Stimulated activated memory B cell treated with anti-CD40 and anti-IgM and Interleukin-4, amounts not matched to agents 10 μg/mL and 1 μg/mL and 100 μg/mL, for 72 hours (primary cell): ENCODE measurements at regions not wholly inside any gene's neighbourhood (a gene's known extent, or its start where the extent isn't known, plus 50 kb on each side); places are given as distances from the start of the nearest gene placed in this dataset.
"Not testable (repeated sequence)": the region's sequence is repeated elsewhere in the genome, so short reads cannot be mapped to it uniquely, and the experiment has no call there.

Experiments used
- ATAC-seq: fragments of 150-1000 bp; cut with Tn5 transposase; 2 replicates; pipeline ENCODE4 v1.10.0; 2021
- H3K27ac Mint-ChIP-seq: one replicate; pipeline ENCODE4 v1.8.0; 2022; ENCODE audit warnings: mild to moderate bottlenecking, mixed read lengths
- H3K27me3 Mint-ChIP-seq: one replicate; pipeline ENCODE4 v1.8.0; 2022; ENCODE audit warnings: mixed read lengths
- H3K36me3 Mint-ChIP-seq: one replicate; pipeline ENCODE4 v1.8.0; 2022; ENCODE audit warnings: mixed read lengths
- H3K4me1 Mint-ChIP-seq: one replicate; pipeline ENCODE4 v1.8.0; 2022; ENCODE audit warnings: mixed read lengths
- H3K4me3 Mint-ChIP-seq: one replicate; pipeline ENCODE4 v1.8.0; 2022; ENCODE audit warnings: mild to moderate bottlenecking, moderate library complexity, mixed read lengths
- H3K9me3 Mint-ChIP-seq: one replicate; pipeline ENCODE4 v1.8.0; 2022; ENCODE audit warnings: mixed read lengths

DNA sequence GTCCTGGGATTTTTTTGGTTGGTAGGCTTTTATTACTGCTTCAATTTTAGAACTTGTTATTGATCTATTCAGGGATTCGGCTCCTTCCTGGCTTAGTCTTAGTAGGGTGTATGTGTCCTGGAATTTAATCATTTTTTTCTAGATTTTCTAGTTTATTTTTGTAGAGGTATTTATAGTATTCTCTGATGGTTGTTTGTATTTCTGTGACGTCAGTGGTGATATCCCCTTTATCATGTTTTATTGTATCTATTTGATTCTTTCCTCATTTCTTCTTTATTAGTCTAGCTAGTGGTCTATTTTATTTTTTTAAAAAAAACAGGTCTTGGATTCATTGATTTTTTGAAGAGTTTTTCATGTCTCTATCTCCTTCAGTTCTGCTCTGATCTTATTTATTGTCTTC is 193.3 kb upstream of the MAP2 start:
- Mint-ChIP-seq H3K27me3 (no peaks in the 10 kb centered on the region), H3K36me3 (no peaks in the 10 kb centered on the region), H3K4me1 (no peaks in the 10 kb centered on the region), H3K27ac (no peak overlapping the region), H3K9me3 (peaks cover 2% of the 10 kb centered on the region), H3K4me3 (no peak overlapping the region)
- no peak for ATAC-seq

DNA sequence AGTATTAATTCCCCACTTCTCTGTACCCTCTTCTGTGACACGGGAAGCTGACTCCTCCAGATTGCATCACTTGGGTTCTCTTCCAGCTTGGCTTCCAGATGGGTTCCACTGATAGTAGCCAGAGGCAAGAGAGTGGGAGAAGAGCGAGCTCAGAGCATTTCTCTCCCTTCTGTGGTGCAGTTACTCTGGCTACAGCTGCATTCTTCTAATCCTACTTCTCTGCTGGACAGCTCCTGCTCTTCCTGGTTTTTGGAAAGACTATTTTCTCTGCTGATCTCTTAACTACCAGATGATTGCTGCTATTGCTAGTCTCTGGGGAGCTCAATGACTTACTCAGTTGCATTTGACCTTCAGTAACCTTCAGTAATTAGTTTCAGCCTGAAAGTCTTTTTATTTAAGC is 187.5 kb upstream of the MAP2 start:
- H3K36me3 Mint-ChIP-seq = peaks cover 5% of the 10 kb centered on the region
- ATAC-seq = no peak
- no peak overlapping the region for H3K27ac Mint-ChIP-seq
- peaks cover 6% of the 10 kb centered on the region for H3K9me3 Mint-ChIP-seq
- H3K27me3 Mint-ChIP-seq = no peaks in the 10 kb centered on the region
- H3K4me3 Mint-ChIP-seq = no peak overlapping the region
- no peaks in the 10 kb centered on the region for H3K4me1 Mint-ChIP-seq

DNA sequence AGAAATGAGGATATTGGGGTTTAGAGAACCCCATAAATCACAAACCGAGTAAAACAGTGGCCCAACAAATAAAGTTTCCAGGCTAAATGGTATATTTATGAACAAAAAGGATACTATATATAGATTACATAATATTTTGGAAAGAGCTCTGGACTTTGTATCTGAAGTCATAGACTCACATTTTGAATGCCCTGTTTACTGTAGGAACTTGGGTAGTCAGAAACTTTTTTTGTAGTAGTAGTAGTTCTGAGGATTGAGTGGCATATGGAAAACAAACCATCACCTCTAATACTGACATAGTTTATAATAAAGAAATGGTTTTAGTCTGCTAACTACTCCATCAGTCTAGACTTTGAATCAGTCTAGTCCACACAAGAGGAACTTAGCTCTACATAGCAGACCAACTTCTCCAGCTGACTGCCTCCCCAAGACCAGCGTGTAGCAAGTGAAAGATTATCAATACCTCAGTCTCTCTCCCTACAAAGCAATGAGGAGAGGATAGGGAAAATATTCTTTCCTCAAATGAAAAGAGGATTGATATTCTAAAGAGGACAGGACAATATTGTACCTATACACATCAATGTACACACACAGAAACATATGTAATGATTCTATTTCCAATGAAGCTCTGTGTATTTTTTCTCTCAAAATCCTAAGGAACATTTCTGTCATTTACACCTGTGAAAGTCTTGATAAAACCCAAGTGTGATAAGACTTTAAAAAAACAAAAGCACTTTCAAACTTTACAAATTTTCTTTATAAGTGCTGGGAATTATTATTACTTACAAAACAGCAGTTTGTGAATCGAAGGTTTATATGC is 184.9 kb upstream of the MAP2 start:
- Mint-ChIP-seq H3K9me3 (peaks cover 14% of the 10 kb centered on the region), H3K4me1 (no peaks in the 10 kb centered on the region), H3K4me3 (no peak overlapping the region), H3K36me3 (peaks cover 5% of the 10 kb centered on the region), H3K27ac (no peak overlapping the region), H3K27me3 (no peaks in the 10 kb centered on the region)
- no peak for ATAC-seq

DNA sequence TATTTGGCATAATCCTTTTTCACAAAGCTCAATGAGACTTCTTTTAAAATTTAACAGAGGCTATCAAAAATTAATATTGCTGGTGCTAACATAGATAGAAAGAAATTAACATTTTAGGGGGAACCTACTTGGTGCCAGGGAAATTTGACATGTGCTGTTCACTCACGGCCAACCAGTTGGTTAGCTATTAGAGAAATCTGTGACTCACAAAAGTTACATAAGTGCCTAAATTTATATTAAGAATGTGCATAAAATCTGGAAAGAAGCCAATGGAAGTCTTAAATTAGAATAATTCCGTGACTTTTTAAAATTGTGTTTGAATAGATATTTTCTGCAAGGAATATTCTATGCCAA is 184.3 kb upstream of the MAP2 start:
- Mint-ChIP-seq H3K4me1 (no peaks in the 10 kb centered on the region), H3K27me3 (no peaks in the 10 kb centered on the region), H3K27ac (no peak overlapping the region), H3K36me3 (peaks cover 5% of the 10 kb centered on the region), H3K9me3 (peaks cover 14% of the 10 kb centered on the region), H3K4me3 (no peak overlapping the region)
- no peak for ATAC-seq

DNA sequence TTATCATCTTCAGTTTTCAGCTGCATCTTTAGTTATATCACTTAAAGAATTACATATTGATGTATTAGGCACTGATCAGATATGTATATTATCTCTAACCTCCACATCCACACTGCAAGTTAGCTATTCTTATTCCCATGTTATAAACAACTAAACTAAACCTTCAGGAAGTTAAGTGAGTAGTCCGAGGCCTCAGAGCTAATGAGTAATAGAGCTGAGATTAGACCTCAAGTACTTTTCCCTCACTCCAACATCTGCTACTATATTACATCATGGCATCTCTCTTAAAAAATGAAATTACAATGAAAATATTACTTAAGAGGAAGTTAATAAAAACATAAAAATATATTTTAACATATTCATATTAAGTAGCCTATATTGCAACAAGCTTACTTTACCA is 183.6 kb upstream of the MAP2 start:
- H3K4me1 Mint-ChIP-seq = no peaks in the 10 kb centered on the region
- H3K9me3 Mint-ChIP-seq = peaks cover 14% of the 10 kb centered on the region
- no peaks in the 10 kb centered on the region for H3K27me3 Mint-ChIP-seq
- no peak overlapping the region for H3K4me3 Mint-ChIP-seq
- no peak for ATAC-seq
- peaks cover 5% of the 10 kb centered on the region for H3K36me3 Mint-ChIP-seq
- no peak overlapping the region for H3K27ac Mint-ChIP-seq

DNA sequence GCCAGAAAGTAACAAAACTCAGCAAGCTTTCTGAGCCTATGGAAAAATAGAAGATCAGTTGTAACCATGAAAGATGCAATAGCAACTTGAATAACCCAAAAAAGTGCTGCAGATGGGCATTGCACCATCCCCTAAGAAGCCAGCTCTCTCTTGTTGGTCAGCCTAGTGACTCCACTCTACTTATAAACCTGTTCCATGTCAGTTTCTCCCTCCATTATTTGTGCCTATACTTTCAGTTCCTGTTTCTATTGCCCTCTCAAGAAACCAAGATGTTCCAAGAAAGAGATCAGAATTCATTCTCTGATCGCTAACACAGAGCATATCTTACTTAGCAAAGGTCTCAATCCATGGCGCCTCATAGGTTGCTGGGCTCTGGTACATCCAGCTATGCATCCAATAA is 170.3 kb upstream of the MAP2 start:
- H3K36me3 Mint-ChIP-seq = no peaks in the 10 kb centered on the region
- ATAC-seq = no peak
- H3K9me3 Mint-ChIP-seq = no peaks in the 10 kb centered on the region
- H3K27me3 Mint-ChIP-seq = no peaks in the 10 kb centered on the region
- no peak overlapping the region for H3K4me3 Mint-ChIP-seq
- no peak overlapping the region for H3K27ac Mint-ChIP-seq
- no peaks in the 10 kb centered on the region for H3K4me1 Mint-ChIP-seq

DNA sequence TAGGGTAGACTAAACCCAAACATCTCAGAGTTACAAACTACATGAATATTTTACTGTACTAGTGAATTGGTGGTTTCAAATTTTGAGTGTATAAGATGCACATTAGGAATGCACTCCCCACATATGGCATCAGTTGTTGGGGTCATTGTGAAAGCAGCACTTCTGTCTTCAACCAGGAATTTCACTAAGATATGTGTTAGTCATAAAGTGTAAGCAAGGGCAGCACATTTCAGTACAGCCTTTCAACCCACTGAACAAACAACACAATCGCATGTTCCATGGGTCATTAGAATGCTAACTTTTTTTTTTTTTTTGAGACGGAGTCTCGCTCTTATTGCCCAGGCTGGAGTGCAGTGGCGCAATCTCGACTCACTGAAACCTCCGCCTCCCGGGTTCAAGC is 164.1 kb upstream of the MAP2 start:
- no peaks in the 10 kb centered on the region for H3K36me3 Mint-ChIP-seq
- ATAC-seq = no peak
- no peak overlapping the region for H3K4me3 Mint-ChIP-seq
- H3K9me3 Mint-ChIP-seq = peaks cover 5% of the 10 kb centered on the region
- no peak overlapping the region for H3K27ac Mint-ChIP-seq
- H3K27me3 Mint-ChIP-seq = no peaks in the 10 kb centered on the region
- H3K4me1 Mint-ChIP-seq = no peaks in the 10 kb centered on the region

DNA sequence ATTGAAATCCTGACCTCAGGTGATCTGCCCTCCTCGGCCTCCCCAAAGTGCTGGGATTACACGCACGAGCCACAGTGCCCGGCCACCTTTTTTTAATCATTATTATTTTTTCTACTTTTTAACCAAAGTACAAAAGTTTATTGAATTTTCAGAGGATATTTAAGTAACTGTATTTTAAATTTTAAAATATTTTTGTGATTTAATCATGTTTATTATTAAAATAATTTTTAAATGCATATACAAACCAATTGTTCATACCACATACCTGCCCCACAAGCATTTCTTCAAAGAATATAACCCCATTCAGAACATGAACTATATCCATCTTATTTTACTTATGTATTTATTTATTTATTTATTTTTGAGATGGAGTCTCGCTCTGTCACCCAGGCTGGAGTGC is 163.6 kb upstream of the MAP2 start:
- Mint-ChIP-seq H3K9me3 (peaks cover 5% of the 10 kb centered on the region), H3K4me3 (no peak overlapping the region), H3K36me3 (no peaks in the 10 kb centered on the region), H3K4me1 (no peaks in the 10 kb centered on the region), H3K27ac (no peak overlapping the region), H3K27me3 (no peaks in the 10 kb centered on the region)
- ATAC-seq = no peak

DNA sequence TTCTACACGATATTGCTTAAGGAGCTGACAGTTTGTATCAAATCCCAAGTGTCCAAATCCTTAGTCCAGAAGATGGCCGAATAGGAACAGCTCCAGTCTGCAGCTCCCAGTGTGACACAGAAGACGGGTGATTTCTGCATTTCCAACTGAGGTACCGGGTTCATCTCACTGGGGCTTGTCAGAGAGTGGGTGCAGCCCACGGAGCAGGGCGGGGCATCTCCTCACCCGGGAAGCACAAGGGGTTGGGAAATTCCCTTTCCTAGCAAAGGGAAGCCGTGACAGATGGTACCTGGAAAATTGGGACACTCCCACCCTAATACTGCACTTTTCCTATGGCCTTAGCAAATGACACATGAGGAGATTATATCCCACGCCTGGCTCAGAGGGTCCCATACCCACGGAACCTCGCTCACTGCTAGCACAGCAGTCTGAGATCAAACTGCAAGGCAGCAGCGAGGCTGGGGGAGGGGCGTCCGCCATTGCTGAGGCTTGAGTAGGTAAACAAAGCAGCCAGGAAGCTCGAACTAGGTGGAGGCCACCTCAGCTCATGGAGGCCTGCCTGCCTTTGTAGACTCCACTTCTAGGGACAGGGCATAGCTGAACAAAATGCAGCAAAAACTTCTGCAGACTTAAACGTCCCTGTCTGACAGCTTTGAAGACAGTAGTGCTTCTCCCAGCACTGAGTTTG is 162.3 kb upstream of the MAP2 start:
- not testable (repeated sequence) for H3K4me3 Mint-ChIP-seq, H3K27me3 Mint-ChIP-seq, H3K27ac Mint-ChIP-seq, ATAC-seq, H3K4me1 Mint-ChIP-seq, H3K9me3 Mint-ChIP-seq, H3K36me3 Mint-ChIP-seq

DNA sequence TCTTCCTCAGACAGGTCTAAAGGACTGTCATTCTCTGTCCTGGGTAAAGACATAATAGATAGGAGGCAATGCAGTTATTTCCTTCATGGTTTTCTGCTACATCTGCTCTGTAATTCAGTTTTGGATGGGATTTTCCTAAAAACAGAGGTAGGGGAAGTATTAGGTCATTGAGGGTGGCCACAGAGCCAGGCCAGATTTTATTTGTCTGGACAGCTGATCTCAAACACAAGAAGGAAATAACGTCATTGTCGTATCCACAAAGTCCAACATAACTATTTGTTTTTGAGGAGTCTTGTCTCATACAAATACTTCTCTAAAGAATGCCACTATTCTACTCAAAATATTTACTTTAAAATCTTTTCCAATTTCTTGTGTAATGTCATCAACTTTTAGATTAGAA is 154.8 kb upstream of the MAP2 start:
- H3K4me3 Mint-ChIP-seq = no peak overlapping the region
- no peaks in the 10 kb centered on the region for H3K4me1 Mint-ChIP-seq
- H3K27me3 Mint-ChIP-seq = no peaks in the 10 kb centered on the region
- ATAC-seq = no peak
- no peak overlapping the region for H3K27ac Mint-ChIP-seq
- H3K36me3 Mint-ChIP-seq = no peaks in the 10 kb centered on the region
- H3K9me3 Mint-ChIP-seq = no peaks in the 10 kb centered on the region

DNA sequence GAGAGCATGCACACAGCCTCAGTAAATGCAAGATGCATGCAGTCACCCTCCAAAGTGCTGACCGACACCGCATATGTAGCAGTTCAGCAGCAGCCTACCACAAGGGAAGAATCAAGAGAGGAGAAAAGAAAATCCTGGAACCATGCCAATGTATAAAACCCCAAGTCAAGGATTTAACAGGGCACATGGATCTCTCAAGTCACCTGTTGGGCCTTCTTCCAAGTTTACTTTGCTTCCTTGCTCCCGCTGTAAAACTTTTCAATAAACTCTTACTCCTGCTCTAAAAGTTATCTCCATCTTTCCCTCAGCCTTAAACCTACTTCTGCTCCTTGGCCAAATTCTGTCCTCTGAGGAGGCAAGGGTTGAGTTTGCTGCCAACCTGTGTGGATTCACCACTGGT is 147.8 kb upstream of the MAP2 start:
- no peaks in the 10 kb centered on the region for H3K27me3 Mint-ChIP-seq
- no peak for ATAC-seq
- H3K4me3 Mint-ChIP-seq = no peak overlapping the region
- H3K9me3 Mint-ChIP-seq = no peaks in the 10 kb centered on the region
- H3K4me1 Mint-ChIP-seq = no peaks in the 10 kb centered on the region
- H3K36me3 Mint-ChIP-seq = no peaks in the 10 kb centered on the region
- no peak overlapping the region for H3K27ac Mint-ChIP-seq

DNA sequence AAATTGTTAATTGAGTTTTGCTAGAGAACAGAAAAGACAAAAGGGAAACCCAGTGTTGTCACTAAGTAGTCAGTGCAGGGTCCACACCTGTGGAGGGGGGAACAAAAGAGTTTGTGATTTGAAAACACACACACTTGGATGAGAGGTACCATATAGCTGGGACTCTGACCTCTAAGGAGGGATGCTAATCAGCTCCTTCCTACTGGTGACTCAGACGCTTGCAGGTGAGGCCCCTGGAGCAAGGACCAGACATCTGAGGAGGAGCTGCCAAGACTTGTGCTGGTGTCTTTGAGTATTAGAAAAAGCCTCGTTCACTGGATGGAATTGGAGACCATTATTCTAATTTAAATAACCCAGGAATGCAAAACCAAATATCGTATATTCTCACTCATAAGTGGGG is 146.4 kb upstream of the MAP2 start:
- H3K4me3 Mint-ChIP-seq = no peak overlapping the region

DNA sequence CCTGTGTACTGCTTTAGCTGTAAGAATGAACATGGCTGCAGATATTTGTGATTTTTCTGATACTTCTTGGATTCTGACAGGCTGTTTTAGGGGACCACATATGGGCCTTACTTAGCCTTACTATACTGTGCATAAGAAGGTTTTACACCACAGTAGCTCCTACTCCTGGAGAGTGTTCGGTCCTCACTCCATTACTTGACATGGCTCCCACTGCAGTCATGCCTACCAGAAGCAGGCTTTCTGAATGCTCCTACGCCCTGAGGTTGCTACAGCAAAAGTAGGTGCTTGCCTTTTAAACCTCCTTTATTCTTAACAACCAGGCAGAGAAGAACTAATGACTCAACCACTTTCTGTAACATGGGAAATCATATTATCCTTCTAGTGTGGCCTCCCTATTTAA is 125.2 kb upstream of the MAP2 start:
- no peaks in the 10 kb centered on the region for H3K4me1 Mint-ChIP-seq
- no peaks in the 10 kb centered on the region for H3K36me3 Mint-ChIP-seq
- H3K27me3 Mint-ChIP-seq = no peaks in the 10 kb centered on the region
- ATAC-seq = no peak
- H3K27ac Mint-ChIP-seq = no peak overlapping the region
- H3K4me3 Mint-ChIP-seq = no peak overlapping the region
- H3K9me3 Mint-ChIP-seq = no peaks in the 10 kb centered on the region

More for the DNA sequence above, 146.4 kb upstream of the MAP2 start:
- no peaks in the 10 kb centered on the region for H3K36me3 Mint-ChIP-seq
- no peaks in the 10 kb centered on the region for H3K4me1 Mint-ChIP-seq
- no peaks in the 10 kb centered on the region for H3K9me3 Mint-ChIP-seq
- H3K27ac Mint-ChIP-seq = no peak overlapping the region
- no peak for ATAC-seq
- no peaks in the 10 kb centered on the region for H3K27me3 Mint-ChIP-seq

DNA sequence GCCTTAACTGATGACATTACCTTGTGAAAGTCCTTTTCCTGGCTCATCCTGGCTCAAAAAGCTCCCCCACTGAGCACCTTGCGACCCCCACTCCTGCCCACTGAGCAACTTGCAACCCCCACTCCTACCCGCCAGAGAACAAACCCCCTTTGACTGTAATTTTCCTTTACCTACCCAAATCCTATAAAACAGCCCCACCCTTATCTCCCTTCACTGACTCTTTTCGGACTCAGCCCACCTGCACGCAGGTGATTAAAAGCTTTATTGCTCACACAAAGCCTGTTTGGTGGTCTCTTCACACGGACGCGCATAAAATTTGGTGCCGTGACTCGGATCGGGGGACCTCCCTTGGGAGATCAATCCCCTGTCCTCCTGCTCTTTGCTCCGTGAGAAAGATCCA is 124.4 kb upstream of the MAP2 start:
- ATAC-seq, H3K36me3 Mint-ChIP-seq, H3K27ac Mint-ChIP-seq, H3K9me3 Mint-ChIP-seq, H3K4me1 Mint-ChIP-seq, H3K4me3 Mint-ChIP-seq, H3K27me3 Mint-ChIP-seq: not testable (repeated sequence)

DNA sequence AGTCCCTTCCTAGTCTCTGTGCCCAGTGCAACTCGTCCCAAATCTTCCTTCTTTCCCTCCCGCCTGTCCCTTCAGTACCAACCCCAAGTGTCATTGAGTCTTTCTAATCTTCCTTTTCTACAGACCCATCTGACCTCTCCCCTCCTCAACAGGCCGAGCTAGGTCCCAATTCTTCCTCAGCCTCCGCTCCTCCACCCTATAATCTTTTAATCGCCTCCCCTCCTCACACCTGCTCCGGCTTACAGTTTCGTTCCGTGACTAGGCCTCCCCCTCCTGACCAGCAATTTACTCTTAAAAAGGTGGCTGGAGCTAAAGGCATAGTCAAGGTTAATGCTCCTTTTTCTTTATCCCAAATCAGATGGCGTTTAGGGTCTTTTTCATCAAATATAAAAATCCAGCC is 123.1 kb upstream of the MAP2 start:
- H3K4me1 Mint-ChIP-seq, H3K27ac Mint-ChIP-seq, H3K9me3 Mint-ChIP-seq, ATAC-seq, H3K36me3 Mint-ChIP-seq, H3K4me3 Mint-ChIP-seq, H3K27me3 Mint-ChIP-seq: not testable (repeated sequence)

DNA sequence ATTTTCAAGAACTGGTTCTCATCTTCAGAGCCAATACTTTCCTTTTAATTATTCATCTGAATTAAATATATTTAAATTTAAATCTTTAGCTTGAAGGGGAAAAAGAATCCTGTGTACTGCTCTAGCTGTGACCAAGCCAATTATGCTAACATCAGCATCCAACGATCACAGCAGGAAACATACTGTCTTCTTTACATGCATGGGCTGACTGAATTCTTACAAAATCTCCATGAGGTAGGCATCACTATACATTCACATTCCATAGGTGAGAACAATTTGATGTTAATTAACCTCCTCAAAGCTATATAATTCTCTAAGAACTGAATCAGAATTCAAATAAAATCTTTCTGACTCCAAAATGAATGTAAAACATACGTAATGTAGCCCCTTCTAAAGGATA is 118.8 kb upstream of the MAP2 start:
- ATAC-seq = no peak

More for the DNA sequence above, 118.8 kb upstream of the MAP2 start:
- Mint-ChIP-seq H3K4me1 (no peaks in the 10 kb centered on the region), H3K27me3 (no peaks in the 10 kb centered on the region), H3K27ac (no peak overlapping the region), H3K36me3 (no peaks in the 10 kb centered on the region), H3K4me3 (no peak overlapping the region), H3K9me3 (no peaks in the 10 kb centered on the region)
